ENCODE measurements at regions not wholly inside any gene's neighbourhood (a gene's known extent, or its start where the extent isn't known, plus 50 kb on each side); places are given as distances from the start of the nearest gene placed in this dataset.

- TF ChIP-seq EZH2 (IDR thresholded peaks at IDR 0.05; ENCODE audit: low read length, missing control alignments) (no peak), CTCF (conservative IDR thresholded peaks at IDR 0.05 in 1 of 2, IDR thresholded peaks at IDR 0.05 in 1 of 2; ENCODE audit: low read depth in 1 of 2, low read length in 2 of 2) (no peak)
These were observed 129.8 kb upstream of the FSIP2 start for GRCh38 chr2:185608799-185609198.
